ENCODE measurements at regions not wholly inside any gene's neighbourhood (a gene's known extent, or its start where the extent isn't known, plus 50 kb on each side); places are given as distances from the start of the nearest gene placed in this dataset.
A peak's percentile ranks its signal among the peaks of the same experiment; 100 is the strongest.

GRCh38 chr14:83300476-83301064, 1766.9 kb upstream of the SEL1L start:
- TF ChIP-seq, protein P1, sequence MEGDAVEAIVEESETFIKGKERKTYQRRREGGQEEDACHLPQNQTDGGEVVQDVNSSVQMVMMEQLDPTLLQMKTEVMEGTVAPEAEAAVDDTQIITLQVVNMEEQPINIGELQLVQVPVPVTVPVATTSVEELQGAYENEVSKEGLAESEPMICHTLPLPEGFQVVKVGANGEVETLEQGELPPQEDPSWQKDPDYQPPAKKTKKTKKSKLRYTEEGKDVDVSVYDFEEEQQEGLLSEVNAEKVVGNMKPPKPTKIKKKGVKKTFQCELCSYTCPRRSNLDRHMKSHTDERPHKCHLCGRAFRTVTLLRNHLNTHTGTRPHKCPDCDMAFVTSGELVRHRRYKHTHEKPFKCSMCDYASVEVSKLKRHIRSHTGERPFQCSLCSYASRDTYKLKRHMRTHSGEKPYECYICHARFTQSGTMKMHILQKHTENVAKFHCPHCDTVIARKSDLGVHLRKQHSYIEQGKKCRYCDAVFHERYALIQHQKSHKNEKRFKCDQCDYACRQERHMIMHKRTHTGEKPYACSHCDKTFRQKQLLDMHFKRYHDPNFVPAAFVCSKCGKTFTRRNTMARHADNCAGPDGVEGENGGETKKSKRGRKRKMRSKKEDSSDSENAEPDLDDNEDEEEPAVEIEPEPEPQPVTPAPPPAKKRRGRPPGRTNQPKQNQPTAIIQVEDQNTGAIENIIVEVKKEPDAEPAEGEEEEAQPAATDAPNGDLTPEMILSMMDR (IDR thresholded peaks at IDR 0.05) = peak in 1 of 3 donors; percentile 83
- no peak for TF ChIP-seq POLR2A (IDR thresholded peaks at IDR 0.05)
